ENCODE measurements at regions not wholly inside any gene's neighbourhood (a gene's known extent, or its start where the extent isn't known, plus 50 kb on each side); places are given as distances from the start of the nearest gene placed in this dataset.
A peak's percentile ranks its signal among the peaks of the same experiment; 100 is the strongest.

- H3K23ac ChIP-seq (ENCODE audit: low read length) = no peak overlapping the region
- H4K5ac ChIP-seq (ENCODE audit: low read length) = no peak overlapping the region
- H3K27me3 ChIP-seq (ENCODE audit: insufficient read depth, low read length, poor library complexity) = no peaks in the 10 kb centered on the region
- H2BK5ac ChIP-seq (ENCODE audit: low read length) = no peak overlapping the region
- no peak overlapping the region for H3K56ac ChIP-seq (ENCODE audit: low read length)
- no peak overlapping the region for H2BK120ac ChIP-seq (ENCODE audit: low read depth, low read length)
- H3K4ac ChIP-seq (ENCODE audit: low read depth, low read length) = no peak overlapping the region
- no peak overlapping the region for H2AK5ac ChIP-seq (ENCODE audit: low read length)
- H3K9ac ChIP-seq (ENCODE audit: low read length) = no peak overlapping the region
- H4K8ac ChIP-seq (ENCODE audit: low read depth, low read length) = no peak overlapping the region
- H3K4me3 ChIP-seq (ENCODE audit: low read length) = no peak overlapping the region
- no peaks in the 10 kb centered on the region for H3K4me1 ChIP-seq (ENCODE audit: control insufficient read depth, low read depth, low read length)
- no peak overlapping the region for H3K4me2 ChIP-seq (ENCODE audit: low read length)
- no peaks in the 10 kb centered on the region for H3K36me3 ChIP-seq (ENCODE audit: control insufficient read depth, insufficient read depth, low read length)
- no CpG with 5 or more reads among the region's 22 CpGs for WGBS (ENCODE audit: extremely low coverage, insufficient coverage, low lambda C conversion rate)
- H3K79me2 ChIP-seq (ENCODE audit: control insufficient read depth, insufficient read depth, low read length) = peaks cover 3% of the 10 kb centered on the region
- no peak overlapping the region for H3K18ac ChIP-seq (ENCODE audit: low read length)
- no peak for DNase-seq
- peaks cover 7% of the 10 kb centered on the region for H3K79me1 ChIP-seq (ENCODE audit: low read length)
- no peak overlapping the region for H2BK15ac ChIP-seq (replicated peaks; ENCODE audit: low read depth)
- H3K27ac ChIP-seq (ENCODE audit: low read depth, low read length) = no peak overlapping the region
These were observed 66.6 kb downstream of the ARHGEF18 start for GRCh38 chr19:7415163-7415856.

- Histone ChIP-seq H3K18ac (ENCODE audit: low read length) (no peak overlapping the region), H2BK5ac (ENCODE audit: low read length) (no peak overlapping the region), H3K4me1 (ENCODE audit: control insufficient read depth, low read depth, low read length) (no peaks in the 10 kb centered on the region), H3K27ac (ENCODE audit: low read depth, low read length) (no peak overlapping the region), H3K27me3 (ENCODE audit: insufficient read depth, low read length, poor library complexity) (no peaks in the 10 kb centered on the region), H3K56ac (ENCODE audit: low read length) (no peak overlapping the region), H2AK5ac (ENCODE audit: low read length) (no peak overlapping the region), H4K8ac (ENCODE audit: low read depth, low read length) (no peak overlapping the region), H2BK15ac (replicated peaks; ENCODE audit: low read depth) (no peak overlapping the region), H3K79me1 (ENCODE audit: low read length) (peaks cover 7% of the 10 kb centered on the region), H3K4me2 (ENCODE audit: low read length) (no peak overlapping the region), H3K9ac (ENCODE audit: low read length) (no peak overlapping the region), H3K4me3 (ENCODE audit: low read length) (no peak overlapping the region), H4K5ac (ENCODE audit: low read length) (no peak overlapping the region), H3K4ac (ENCODE audit: low read depth, low read length) (no peak overlapping the region), H3K36me3 (ENCODE audit: control insufficient read depth, insufficient read depth, low read length) (no peaks in the 10 kb centered on the region), H3K23ac (ENCODE audit: low read length) (no peak overlapping the region), H3K79me2 (ENCODE audit: control insufficient read depth, insufficient read depth, low read length) (peaks cover 3% of the 10 kb centered on the region), H2BK120ac (ENCODE audit: low read depth, low read length) (no peak overlapping the region)
- no CpG with 5 or more reads among the region's 11 CpGs for WGBS (ENCODE audit: extremely low coverage, insufficient coverage, low lambda C conversion rate)
- no peak for DNase-seq
These were observed 67.2 kb downstream of the ARHGEF18 start for GRCh38 chr19:7415857-7416371.

GRCh38 chr19:7417671-7418324 is 69.1 kb downstream of the ARHGEF18 start:
- no peak overlapping the region for H3K23ac ChIP-seq (ENCODE audit: low read length)
- H3K56ac ChIP-seq (ENCODE audit: low read length) = no peak overlapping the region
- H2BK15ac ChIP-seq (replicated peaks; ENCODE audit: low read depth) = no peak overlapping the region
- no CpG with 5 or more reads among the region's 9 CpGs for WGBS (ENCODE audit: extremely low coverage, insufficient coverage, low lambda C conversion rate)
- peaks cover 7% of the 10 kb centered on the region for H3K79me1 ChIP-seq (ENCODE audit: low read length)
- H3K4me1 ChIP-seq (ENCODE audit: control insufficient read depth, low read depth, low read length) = no peaks in the 10 kb centered on the region
- no peak overlapping the region for H2BK5ac ChIP-seq (ENCODE audit: low read length)
- H4K8ac ChIP-seq (ENCODE audit: low read depth, low read length) = no peak overlapping the region
- DNase-seq = peak; percentile 9
- H3K18ac ChIP-seq (ENCODE audit: low read length) = no peak overlapping the region
- no peak overlapping the region for H3K4me2 ChIP-seq (ENCODE audit: low read length)
- H2BK120ac ChIP-seq (ENCODE audit: low read depth, low read length) = no peak overlapping the region
- no peak overlapping the region for H2AK5ac ChIP-seq (ENCODE audit: low read length)
- H3K4ac ChIP-seq (ENCODE audit: low read depth, low read length) = no peak overlapping the region
- H3K27me3 ChIP-seq (ENCODE audit: insufficient read depth, low read length, poor library complexity) = no peaks in the 10 kb centered on the region
- peaks cover 3% of the 10 kb centered on the region for H3K79me2 ChIP-seq (ENCODE audit: control insufficient read depth, insufficient read depth, low read length)
- H3K36me3 ChIP-seq (ENCODE audit: control insufficient read depth, insufficient read depth, low read length) = no peaks in the 10 kb centered on the region
- no peak overlapping the region for H3K4me3 ChIP-seq (ENCODE audit: low read length)
- H3K27ac ChIP-seq (ENCODE audit: low read depth, low read length) = no peak overlapping the region
- H3K9ac ChIP-seq (ENCODE audit: low read length) = no peak overlapping the region
- H4K5ac ChIP-seq (ENCODE audit: low read length) = no peak overlapping the region

GRCh38 chr19:7418596-7418995 is 69.9 kb downstream of the ARHGEF18 start:
- no peak for DNase-seq
- no peaks in the 10 kb centered on the region for H3K36me3 ChIP-seq (ENCODE audit: control insufficient read depth, insufficient read depth, low read length)
- H2BK5ac ChIP-seq (ENCODE audit: low read length) = no peak overlapping the region
- H3K27me3 ChIP-seq (ENCODE audit: insufficient read depth, low read length, poor library complexity) = no peaks in the 10 kb centered on the region
- no peak overlapping the region for H3K56ac ChIP-seq (ENCODE audit: low read length)
- no peak overlapping the region for H4K5ac ChIP-seq (ENCODE audit: low read length)
- no peak overlapping the region for H2AK5ac ChIP-seq (ENCODE audit: low read length)
- no peak overlapping the region for H2BK120ac ChIP-seq (ENCODE audit: low read depth, low read length)
- no peak overlapping the region for H4K8ac ChIP-seq (ENCODE audit: low read depth, low read length)
- H3K4me1 ChIP-seq (ENCODE audit: control insufficient read depth, low read depth, low read length) = no peaks in the 10 kb centered on the region
- H3K79me2 ChIP-seq (ENCODE audit: control insufficient read depth, insufficient read depth, low read length) = peaks cover 2% of the 10 kb centered on the region
- H3K18ac ChIP-seq (ENCODE audit: low read length) = no peak overlapping the region
- no peak overlapping the region for H3K9ac ChIP-seq (ENCODE audit: low read length)
- H3K4me2 ChIP-seq (ENCODE audit: low read length) = no peak overlapping the region
- H2BK15ac ChIP-seq (replicated peaks; ENCODE audit: low read depth) = no peak overlapping the region
- peaks cover 6% of the 10 kb centered on the region for H3K79me1 ChIP-seq (ENCODE audit: low read length)
- no peak overlapping the region for H3K4ac ChIP-seq (ENCODE audit: low read depth, low read length)
- H3K23ac ChIP-seq (ENCODE audit: low read length) = no peak overlapping the region
- H3K4me3 ChIP-seq (ENCODE audit: low read length) = no peak overlapping the region
- no CpG with 5 or more reads among the region's 9 CpGs for WGBS (ENCODE audit: extremely low coverage, insufficient coverage, low lambda C conversion rate)
- H3K27ac ChIP-seq (ENCODE audit: low read depth, low read length) = no peak overlapping the region

GRCh38 chr19:7419153-7419552 is 69.7 kb downstream of the PEX11G start:
- Histone ChIP-seq H3K23ac (ENCODE audit: low read length) (no peak overlapping the region), H3K79me1 (ENCODE audit: low read length) (peaks cover 6% of the 10 kb centered on the region), H3K4me3 (ENCODE audit: low read length) (no peak overlapping the region), H3K27ac (ENCODE audit: low read depth, low read length) (no peak overlapping the region), H2BK120ac (ENCODE audit: low read depth, low read length) (no peak overlapping the region), H3K56ac (ENCODE audit: low read length) (no peak overlapping the region), H2AK5ac (ENCODE audit: low read length) (no peak overlapping the region), H3K36me3 (ENCODE audit: control insufficient read depth, insufficient read depth, low read length) (no peaks in the 10 kb centered on the region), H2BK15ac (replicated peaks; ENCODE audit: low read depth) (no peak overlapping the region), H3K4me1 (ENCODE audit: control insufficient read depth, low read depth, low read length) (no peaks in the 10 kb centered on the region), H4K8ac (ENCODE audit: low read depth, low read length) (no peak overlapping the region), H3K4ac (ENCODE audit: low read depth, low read length) (no peak overlapping the region), H3K4me2 (ENCODE audit: low read length) (no peak overlapping the region), H3K79me2 (ENCODE audit: control insufficient read depth, insufficient read depth, low read length) (peaks cover 2% of the 10 kb centered on the region), H2BK5ac (ENCODE audit: low read length) (no peak overlapping the region), H3K9ac (ENCODE audit: low read length) (no peak overlapping the region), H3K18ac (ENCODE audit: low read length) (no peak overlapping the region), H3K27me3 (ENCODE audit: insufficient read depth, low read length, poor library complexity) (no peaks in the 10 kb centered on the region), H4K5ac (ENCODE audit: low read length) (no peak overlapping the region)
- WGBS (ENCODE audit: extremely low coverage, insufficient coverage, low lambda C conversion rate) = no CpG with 5 or more reads among the region's 12 CpGs
- no peak for DNase-seq

Measured in mesendoderm (in vitro differentiated cells).